ENCODE measurements at regions not wholly inside any gene's neighbourhood (a gene's known extent, or its start where the extent isn't known, plus 50 kb on each side); places are given as distances from the start of the nearest gene placed in this dataset.

GRCh38 chr16:54506741-54507500, 220.3 kb upstream of the IRX3 start:
- no peak for ATAC-seq
- no peaks in the 10 kb centered on the region for H3K36me3 ChIP-seq (ENCODE audit: insufficient read depth in 1 of 2, low read depth in 1 of 2)
- TF ChIP-seq, protein P1, sequence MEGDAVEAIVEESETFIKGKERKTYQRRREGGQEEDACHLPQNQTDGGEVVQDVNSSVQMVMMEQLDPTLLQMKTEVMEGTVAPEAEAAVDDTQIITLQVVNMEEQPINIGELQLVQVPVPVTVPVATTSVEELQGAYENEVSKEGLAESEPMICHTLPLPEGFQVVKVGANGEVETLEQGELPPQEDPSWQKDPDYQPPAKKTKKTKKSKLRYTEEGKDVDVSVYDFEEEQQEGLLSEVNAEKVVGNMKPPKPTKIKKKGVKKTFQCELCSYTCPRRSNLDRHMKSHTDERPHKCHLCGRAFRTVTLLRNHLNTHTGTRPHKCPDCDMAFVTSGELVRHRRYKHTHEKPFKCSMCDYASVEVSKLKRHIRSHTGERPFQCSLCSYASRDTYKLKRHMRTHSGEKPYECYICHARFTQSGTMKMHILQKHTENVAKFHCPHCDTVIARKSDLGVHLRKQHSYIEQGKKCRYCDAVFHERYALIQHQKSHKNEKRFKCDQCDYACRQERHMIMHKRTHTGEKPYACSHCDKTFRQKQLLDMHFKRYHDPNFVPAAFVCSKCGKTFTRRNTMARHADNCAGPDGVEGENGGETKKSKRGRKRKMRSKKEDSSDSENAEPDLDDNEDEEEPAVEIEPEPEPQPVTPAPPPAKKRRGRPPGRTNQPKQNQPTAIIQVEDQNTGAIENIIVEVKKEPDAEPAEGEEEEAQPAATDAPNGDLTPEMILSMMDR (IDR thresholded peaks at IDR 0.05): no peak

DNA sequence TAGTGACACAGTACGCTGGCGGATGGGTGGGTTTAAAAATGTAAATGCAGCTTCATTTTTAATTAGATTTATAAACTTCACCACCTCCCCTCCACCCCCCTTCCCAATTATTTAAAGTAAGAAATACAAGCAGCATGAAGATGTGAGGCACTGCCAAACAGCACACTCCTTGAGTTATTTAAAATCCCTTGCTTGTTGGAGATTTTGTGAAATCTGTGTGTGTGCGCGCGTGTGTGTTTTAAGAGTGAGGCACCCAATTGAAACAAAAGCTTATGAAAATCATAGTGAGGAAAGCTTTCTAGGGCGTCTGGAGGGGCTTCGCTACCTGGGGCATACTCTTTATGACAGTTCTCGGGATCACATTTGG, 219.6 kb upstream of the IRX3 start:
- DNase-seq: no peak
- intact Hi-C loops (cut with DNase I): no loop called here
- Histone ChIP-seq H3K36me3 (ENCODE audit: insufficient read depth in 1 of 2, low read depth in 1 of 2) (no peaks in the 10 kb centered on the region), H3K9me3 (no peaks in the 10 kb centered on the region), H3K27me3 (ENCODE audit: insufficient read depth in 3 of 3, low read length in 2 of 3) (no peaks in the 10 kb centered on the region), H3K4me1 (peaks cover 12% of the 10 kb centered on the region), H3K27ac (no peak overlapping the region), H3K4me3 (no peak overlapping the region)
- TF ChIP-seq, protein P1 (IDR thresholded peaks at IDR 0.05): no peak
- 85 to 94% (median 92%) methylated on average over 8 of the region's 8 CpGs for WGBS, 3 donors
- no peak for ATAC-seq

More at GRCh38 chr16:54506741-54507500, 220.3 kb upstream of the IRX3 start:
- intact Hi-C loops (cut with DNase I): no loop called here
- H3K4me3 ChIP-seq: no peak overlapping the region
- no peaks in the 10 kb centered on the region for H3K9me3 ChIP-seq
- H3K4me1 ChIP-seq: peaks cover 12% of the 10 kb centered on the region
- no peaks in the 10 kb centered on the region for H3K27me3 ChIP-seq (ENCODE audit: insufficient read depth in 3 of 3, low read length in 2 of 3)
- DNase-seq: no peak
- no peak overlapping the region for H3K27ac ChIP-seq
- 58 to 62% (median 58%) methylated on average over 11 of the region's 11 CpGs for WGBS, 3 donors

GRCh38 chr16:54505549-54506213, 219.1 kb upstream of the IRX3 start:
- WGBS, 3 donors: 58 to 64% (median 61%) methylated on average over 10 of the region's 10 CpGs
- TF ChIP-seq, protein P1 (IDR thresholded peaks at IDR 0.05): no peak
- no peak for DNase-seq
- no peak for ATAC-seq
- H3K4me1 ChIP-seq: peaks cover 12% of the 10 kb centered on the region
- H3K27me3 ChIP-seq (ENCODE audit: insufficient read depth in 3 of 3, low read length in 2 of 3): no peaks in the 10 kb centered on the region
- no peak overlapping the region for H3K4me3 ChIP-seq
- H3K36me3 ChIP-seq (ENCODE audit: insufficient read depth in 1 of 2, low read depth in 1 of 2): no peaks in the 10 kb centered on the region
- no peak overlapping the region for H3K27ac ChIP-seq
- H3K9me3 ChIP-seq: no peaks in the 10 kb centered on the region
- intact Hi-C loops (cut with DNase I): no loop called here

DNA sequence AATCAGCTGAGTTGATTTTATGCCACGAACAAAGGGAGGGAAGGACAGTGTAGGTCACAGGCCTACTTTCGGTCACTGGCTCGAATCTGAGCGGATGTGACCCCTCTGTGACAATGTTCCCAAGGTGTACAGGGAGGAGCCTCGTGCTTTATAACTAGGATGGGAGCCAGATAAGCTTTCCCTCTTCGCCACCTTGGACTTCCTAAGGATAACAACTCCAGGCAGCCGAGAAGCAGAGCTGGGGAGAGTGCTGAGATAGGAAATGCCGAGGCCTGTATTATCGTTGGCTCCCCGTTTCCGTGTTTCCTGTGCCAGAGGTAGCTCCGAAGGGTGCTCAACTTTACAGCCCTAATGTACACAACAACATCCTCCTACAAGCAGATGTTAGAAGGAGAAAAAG, 217.8 kb upstream of the IRX3 start:
- TF ChIP-seq, protein P1 (IDR thresholded peaks at IDR 0.05): no peak
- H3K27ac ChIP-seq: no peak overlapping the region
- no peaks in the 10 kb centered on the region for H3K27me3 ChIP-seq (ENCODE audit: insufficient read depth in 3 of 3, low read length in 2 of 3)
- H3K9me3 ChIP-seq: no peaks in the 10 kb centered on the region
- DNase-seq (peak in 1 of 2 donors; percentile 32), ATAC-seq (no peak)
- no peaks in the 10 kb centered on the region for H3K36me3 ChIP-seq (ENCODE audit: insufficient read depth in 1 of 2, low read depth in 1 of 2)
- intact Hi-C loops (cut with DNase I): no loop called here
- 55 to 64% (median 58%) methylated on average over 12 of the region's 12 CpGs for WGBS, 3 donors
- H3K4me1 ChIP-seq: peaks cover 12% of the 10 kb centered on the region
- H3K4me3 ChIP-seq: no peak overlapping the region

Data from psoas muscle (tissue), 7 donors.